ENCODE measurements at regions not wholly inside any gene's neighbourhood (a gene's known extent, or its start where the extent isn't known, plus 50 kb on each side); places are given as distances from the start of the nearest gene placed in this dataset.

DNA sequence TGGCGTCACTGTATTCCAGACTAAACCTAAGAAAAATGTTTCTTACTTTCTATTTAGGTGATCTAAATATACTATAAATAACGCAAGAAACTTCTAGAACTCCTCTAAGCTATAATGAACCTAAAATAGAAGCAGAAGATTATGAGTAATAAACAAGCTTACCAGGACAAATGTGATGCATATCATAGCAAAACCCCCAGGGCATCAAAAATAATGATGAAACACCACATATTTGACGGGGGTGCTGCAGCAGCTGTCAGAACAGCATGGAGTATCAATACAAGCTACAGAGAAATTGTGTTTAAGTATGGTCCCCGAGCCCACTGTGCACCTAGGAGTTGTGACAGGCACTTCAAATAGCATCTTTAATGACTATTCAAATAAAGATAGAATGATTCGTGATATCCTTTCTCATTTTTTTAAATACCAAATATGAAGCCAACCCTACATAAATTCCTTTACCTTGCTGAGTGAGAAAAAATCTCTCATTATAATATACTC lies 337.3 kb downstream of the CENPC start:
- intact Hi-C loops (cut with micrococcal nuclease) = no loop called here
- H4K20me1 ChIP-seq (replicated peaks; ENCODE audit: control insufficient read depth, extremely low read depth, insufficient read depth, low read length) = no peaks in the 10 kb centered on the region
- H3K9me3 ChIP-seq (replicated peaks; ENCODE audit: control insufficient read depth, insufficient read depth, low read length) = no peaks in the 10 kb centered on the region
- no peak for FAIRE-seq
- H3K27me3 ChIP-seq (ENCODE audit: control insufficient read depth in 2 of 2, insufficient read depth in 2 of 2, low read length in 2 of 2) = no peaks in the 10 kb centered on the region
- no peaks in the 10 kb centered on the region for H3K79me2 ChIP-seq (ENCODE audit: control insufficient read depth, insufficient read depth, low read length)
- no peaks in the 10 kb centered on the region for H3K4me1 ChIP-seq (ENCODE audit: control insufficient read depth, extremely low read depth, insufficient read depth, low read length)
- no peak overlapping the region for H3K4me3 ChIP-seq (replicated peaks in 1 of 3; ENCODE audit: insufficient read depth in 1 of 3, low read depth in 1 of 3, low read length in 3 of 3)
- H3K27ac ChIP-seq (ENCODE audit: insufficient read depth, low read depth, low read length) = no peak overlapping the region
- no peak overlapping the region for H3K4me2 ChIP-seq (ENCODE audit: insufficient read depth, low read length)
- no peak for DNase-seq (ENCODE audit: low read depth, low spot score)
- no TSS peak for BruUV-seq (replicated peaks)
- ChIA-PET POLR2A (no interaction called here), CTCF (no interaction called here)
- no peak overlapping the region for H2AFZ ChIP-seq (ENCODE audit: low read depth, low read length)
- no peaks in the 10 kb centered on the region for H3K9me1 ChIP-seq (replicated peaks; ENCODE audit: control insufficient read depth, extremely low read depth, insufficient read depth, low read length)
- dilution Hi-C loops (cut with MboI; ENCODE audit: extremely low pct_ligation_motif_present, low sequenced_read_pairs) = no loop called here
- H3K9ac ChIP-seq (replicated peaks; ENCODE audit: extremely low read depth, insufficient read depth, low read length) = no peak overlapping the region
- TF ChIP-seq POLR2AphosphoS5 (IDR thresholded peaks at IDR 0.05; ENCODE audit: insufficient read depth, low read depth, low read length) (no peak), POLR2A (IDR thresholded peaks at IDR 0.05; ENCODE audit: low read depth, low read length) (no peak), FOS (IDR thresholded peaks at IDR 0.05; ENCODE audit: borderline replicate concordance, insufficient read depth, low read length) (no peak), MYC (IDR thresholded peaks at IDR 0.05; ENCODE audit: low read depth, low read length) (no peak), MAX (IDR thresholded peaks at IDR 0.05; ENCODE audit: insufficient read depth, insufficient read length) (no peak), JUN (IDR thresholded peaks at IDR 0.05; ENCODE audit: borderline replicate concordance, insufficient read depth, insufficient read length, low read depth) (no peak), EZH2 (IDR thresholded peaks at IDR 0.05; ENCODE audit: borderline replicate concordance, low read depth, low read length, severe bottlenecking) (no peak), GATA2 (IDR thresholded peaks at IDR 0.05; ENCODE audit: insufficient read depth, insufficient read length, low read depth, low read length) (no peak)
- TF ChIP-seq, protein P1, sequence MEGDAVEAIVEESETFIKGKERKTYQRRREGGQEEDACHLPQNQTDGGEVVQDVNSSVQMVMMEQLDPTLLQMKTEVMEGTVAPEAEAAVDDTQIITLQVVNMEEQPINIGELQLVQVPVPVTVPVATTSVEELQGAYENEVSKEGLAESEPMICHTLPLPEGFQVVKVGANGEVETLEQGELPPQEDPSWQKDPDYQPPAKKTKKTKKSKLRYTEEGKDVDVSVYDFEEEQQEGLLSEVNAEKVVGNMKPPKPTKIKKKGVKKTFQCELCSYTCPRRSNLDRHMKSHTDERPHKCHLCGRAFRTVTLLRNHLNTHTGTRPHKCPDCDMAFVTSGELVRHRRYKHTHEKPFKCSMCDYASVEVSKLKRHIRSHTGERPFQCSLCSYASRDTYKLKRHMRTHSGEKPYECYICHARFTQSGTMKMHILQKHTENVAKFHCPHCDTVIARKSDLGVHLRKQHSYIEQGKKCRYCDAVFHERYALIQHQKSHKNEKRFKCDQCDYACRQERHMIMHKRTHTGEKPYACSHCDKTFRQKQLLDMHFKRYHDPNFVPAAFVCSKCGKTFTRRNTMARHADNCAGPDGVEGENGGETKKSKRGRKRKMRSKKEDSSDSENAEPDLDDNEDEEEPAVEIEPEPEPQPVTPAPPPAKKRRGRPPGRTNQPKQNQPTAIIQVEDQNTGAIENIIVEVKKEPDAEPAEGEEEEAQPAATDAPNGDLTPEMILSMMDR (IDR thresholded peaks at IDR 0.05; ENCODE audit: extremely low read depth in 1 of 2, insufficient read depth in 1 of 2, low read depth in 1 of 2, low read length in 2 of 2) = no peak
- H3K36me3 ChIP-seq (ENCODE audit: control insufficient read depth in 2 of 2, extremely low read depth in 1 of 2, insufficient read depth in 2 of 2, low read length in 2 of 2) = no peaks in the 10 kb centered on the region

Measured in endothelial cell of umbilical vein (primary cell).